HK-2 (cell line): ENCODE measurements at regions not wholly inside any gene's neighbourhood (a gene's known extent, or its start where the extent isn't known, plus 50 kb on each side); places are given as distances from the start of the nearest gene placed in this dataset.
"Not testable (repeated sequence)": the region's sequence is repeated elsewhere in the genome, so short reads cannot be mapped to it uniquely, and the experiment has no call there.

Source experiments
- DNase-seq: peaks from one replicate; pipeline ENCODE4 v3.0.0-alpha.2; 2018; ENCODE audit not compliant: unreplicated experiment

DNA sequence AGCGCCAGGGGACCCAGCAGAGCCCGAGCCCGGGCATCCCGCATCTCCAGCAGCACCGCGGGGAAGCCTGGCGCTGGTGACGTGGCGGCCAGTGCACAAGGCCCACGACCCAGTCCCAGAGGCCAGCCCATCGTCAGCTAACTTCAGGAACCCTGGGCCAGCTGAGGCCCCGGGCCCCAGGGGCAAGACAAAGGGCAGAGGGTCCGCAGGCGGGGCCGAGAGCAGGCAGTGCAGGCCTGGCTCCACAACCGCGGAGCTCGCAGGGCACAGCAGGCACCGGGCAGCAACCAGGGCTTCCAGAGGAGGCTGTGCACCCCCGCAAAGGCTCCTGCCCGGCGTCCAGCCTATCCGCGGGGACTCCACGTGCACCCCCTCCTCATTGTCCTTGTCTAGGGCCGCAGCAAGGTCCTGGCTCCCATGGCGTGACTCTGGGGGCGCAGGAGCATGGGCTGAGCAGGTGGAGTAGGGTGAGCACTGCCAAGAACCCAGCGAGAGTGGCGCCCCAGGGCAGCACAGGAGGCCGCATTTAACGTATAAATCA is 352.5 kb downstream of the KCNJ18 start:
- not testable (repeated sequence) for DNase-seq

- not testable (repeated sequence) for DNase-seq
Measured at GRCh38 chr17:22047521-22047920, 355.2 kb downstream of the KCNJ18 start.

DNA sequence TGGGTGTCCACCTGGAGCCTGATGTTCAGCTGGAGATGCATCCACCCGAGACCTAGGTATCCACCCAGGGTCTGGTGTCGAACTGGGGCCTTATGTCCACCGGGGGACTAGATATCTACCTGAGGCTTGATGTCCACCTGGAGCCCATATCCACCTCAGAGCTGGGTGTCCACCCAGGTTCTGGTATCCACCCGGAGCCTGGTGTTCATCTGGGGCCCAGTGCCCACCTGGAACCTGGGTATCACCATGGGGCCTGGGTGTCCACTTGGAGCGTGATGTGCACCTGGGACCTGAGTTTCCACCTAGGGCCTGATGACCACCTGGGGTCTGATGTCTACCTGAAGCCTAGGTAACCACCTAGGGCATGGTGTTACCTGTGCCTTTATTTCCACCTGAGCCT is 355.9 kb downstream of the KCNJ18 start:
- not testable (repeated sequence) for DNase-seq

GRCh38 chr17:22050766-22051165 is 358.4 kb downstream of the KCNJ18 start:
- not testable (repeated sequence) for DNase-seq

- DNase-seq = not testable (repeated sequence)
Measured at GRCh38 chr17:22052715-22053114, 360.4 kb downstream of the KCNJ18 start.

- not testable (repeated sequence) for DNase-seq
Measured at GRCh38 chr17:22056566-22056965, 364.2 kb downstream of the KCNJ18 start.

DNA sequence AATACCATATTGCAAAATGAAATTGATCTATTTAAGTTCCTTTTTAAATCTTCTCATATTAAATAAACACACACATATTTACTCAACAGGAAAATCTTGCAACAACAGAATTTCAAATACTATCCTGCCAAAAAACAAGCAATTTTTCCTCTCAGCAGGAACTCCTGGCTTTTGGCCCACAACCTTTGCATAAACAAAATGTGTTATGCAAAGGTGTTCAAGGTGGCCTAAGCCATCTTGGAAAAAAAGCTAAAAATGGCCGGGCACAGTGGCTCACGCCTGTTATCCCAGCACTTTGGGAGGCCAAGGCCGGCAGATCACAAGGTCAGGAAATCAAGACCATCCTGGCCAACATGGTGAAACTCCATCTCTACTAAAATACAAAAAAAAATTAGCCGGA is 383.6 kb downstream of the KCNJ18 start:
- DNase-seq = not testable (repeated sequence)

DNA sequence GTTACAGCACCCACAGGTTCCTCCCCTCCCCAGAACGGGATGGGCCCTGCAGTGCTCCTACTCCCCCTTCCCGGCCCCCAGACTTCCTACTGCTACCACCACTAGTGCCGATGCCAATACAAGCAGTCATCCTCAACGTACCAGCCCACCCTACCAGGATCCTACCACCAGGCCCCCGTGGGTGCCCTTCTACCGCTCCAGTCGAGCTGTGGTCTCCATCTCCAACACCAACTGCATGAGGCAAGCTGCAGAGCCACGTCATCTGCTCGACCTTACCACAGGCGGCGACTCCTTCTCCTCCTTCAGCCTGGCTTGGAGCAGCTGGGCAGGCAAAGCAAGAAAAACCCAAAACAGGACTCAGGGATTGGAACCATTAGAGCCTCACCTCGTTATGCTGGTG is 396.3 kb downstream of the KCNJ18 start:
- DNase-seq = not testable (repeated sequence)

- no peak for DNase-seq
Measured at GRCh38 chr17:22090263-22090935, 398.1 kb downstream of the KCNJ18 start.

DNA sequence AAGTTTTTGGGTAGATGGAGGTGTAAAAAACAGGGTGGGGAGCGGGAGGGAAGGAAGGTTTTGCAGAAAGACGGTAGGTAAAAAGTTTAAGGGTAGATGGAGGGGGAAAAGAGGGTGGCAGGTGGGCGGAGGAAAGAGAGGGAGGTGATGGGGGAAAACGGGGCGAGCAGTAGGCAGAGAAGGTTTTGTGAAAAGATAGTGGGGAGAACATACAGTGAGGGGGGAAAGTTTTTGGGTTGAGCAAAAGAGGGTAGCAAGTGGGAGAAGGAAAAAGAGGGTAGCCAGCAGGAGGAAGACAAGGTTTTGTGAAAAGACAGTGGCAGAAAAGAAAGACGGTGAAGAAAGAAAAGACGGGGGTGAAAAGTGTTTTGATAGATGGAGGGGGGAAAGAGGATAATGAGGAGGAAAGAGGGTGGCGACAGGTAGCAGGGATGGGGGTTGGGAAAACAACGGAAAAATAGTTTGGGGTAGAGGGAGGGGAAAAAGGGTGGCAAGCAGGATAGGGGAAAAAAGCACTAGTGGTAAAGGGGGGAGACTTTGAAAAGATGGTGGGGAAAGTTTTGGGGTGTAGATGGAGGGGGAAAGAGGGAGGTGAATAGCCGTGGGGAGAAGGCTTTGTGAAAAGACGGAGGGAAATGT is 398.8 kb downstream of the KCNJ18 start:
- DNase-seq = not testable (repeated sequence)

GRCh38 chr17:22091840-22092239 is 399.5 kb downstream of the KCNJ18 start:
- not testable (repeated sequence) for DNase-seq

DNA sequence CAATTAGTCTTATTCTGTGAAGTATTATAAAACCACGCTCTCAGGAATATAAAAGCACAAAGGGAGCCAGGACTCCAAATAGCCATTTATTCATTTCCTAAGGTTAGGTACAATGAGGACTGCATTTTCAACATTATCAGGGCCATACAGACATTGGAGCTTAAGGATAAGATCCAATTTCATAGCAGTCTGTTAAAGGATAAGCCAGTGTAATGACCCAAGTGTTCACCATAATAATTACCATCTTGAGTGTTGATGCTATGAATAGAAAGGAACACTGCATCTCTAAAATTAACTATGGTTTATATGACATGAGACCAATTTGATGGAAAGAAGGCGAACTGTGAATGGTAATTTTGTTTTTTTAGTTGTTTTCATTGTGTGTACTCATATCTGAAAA is 403.1 kb downstream of the KCNJ18 start:
- DNase-seq = not testable (repeated sequence)

GRCh38 chr17:22099633-22100032 is 407.3 kb downstream of the KCNJ18 start:
- not testable (repeated sequence) for DNase-seq

DNA sequence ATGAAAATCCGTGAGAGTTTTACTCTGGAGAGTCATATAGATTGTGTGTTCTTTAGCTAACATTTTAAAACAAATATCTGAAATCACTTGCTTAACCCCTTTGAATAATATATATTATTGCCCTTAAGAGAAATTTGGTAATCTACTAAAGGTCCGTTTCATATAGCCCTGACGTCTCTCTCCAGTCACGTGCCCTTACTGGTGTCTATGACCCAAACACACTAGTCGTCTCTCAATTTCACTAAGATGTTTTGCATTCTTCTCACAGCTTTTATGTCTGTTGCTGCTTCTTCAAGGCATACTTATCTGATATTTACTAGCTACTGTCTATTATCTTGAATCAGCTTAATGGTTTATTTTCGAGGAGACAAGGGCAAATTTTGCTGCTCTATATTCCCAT is 409.9 kb downstream of the KCNJ18 start:
- DNase-seq = no peak

DNA sequence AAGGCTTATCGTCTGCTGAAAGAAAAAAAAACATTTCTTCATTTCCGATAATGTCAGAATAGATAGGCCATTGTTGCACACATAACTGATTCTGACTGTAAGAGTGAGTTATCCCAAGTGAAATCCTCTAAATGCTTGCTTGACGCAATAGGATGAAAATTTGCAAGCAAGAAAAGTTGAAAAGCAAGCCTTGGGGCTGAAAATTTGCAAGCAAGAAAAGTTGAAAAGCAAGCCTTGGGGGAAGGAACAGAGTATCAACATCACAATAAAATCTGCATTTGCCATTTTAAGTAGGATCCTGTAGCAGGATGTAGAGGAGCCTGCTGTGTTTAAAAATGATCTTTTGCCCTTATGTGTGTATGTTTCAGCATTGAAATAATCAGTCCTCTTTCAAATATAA is 424.4 kb downstream of the KCNJ18 start:
- DNase-seq = not testable (repeated sequence)

DNA sequence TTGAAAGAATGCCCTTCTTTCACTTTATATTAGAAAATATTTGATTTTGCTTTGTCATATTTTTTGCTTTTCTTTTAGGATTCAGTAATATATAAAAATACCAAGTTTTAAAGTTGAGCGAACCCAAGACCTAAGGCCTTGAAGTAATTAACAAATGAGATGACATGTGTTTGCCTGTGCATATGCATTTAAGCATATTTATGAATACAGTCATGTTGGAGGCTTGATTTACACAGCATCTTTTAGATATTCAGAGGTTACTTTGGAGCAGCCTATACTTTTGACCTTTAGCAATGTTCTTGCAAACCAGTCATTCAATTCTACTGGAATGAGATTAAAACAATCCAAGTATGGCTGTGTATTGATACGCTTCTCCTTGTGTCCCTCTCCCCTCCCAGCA is 425.1 kb downstream of the KCNJ18 start:
- DNase-seq = not testable (repeated sequence)

- DNase-seq = not testable (repeated sequence)
Measured at GRCh38 chr17:22119016-22119415, 426.7 kb downstream of the KCNJ18 start.

- DNase-seq = not testable (repeated sequence)
Measured at GRCh38 chr17:22119751-22120150, 427.4 kb downstream of the KCNJ18 start.

GRCh38 chr17:22123536-22124281 is 431.4 kb downstream of the KCNJ18 start:
- DNase-seq = no peak

DNA sequence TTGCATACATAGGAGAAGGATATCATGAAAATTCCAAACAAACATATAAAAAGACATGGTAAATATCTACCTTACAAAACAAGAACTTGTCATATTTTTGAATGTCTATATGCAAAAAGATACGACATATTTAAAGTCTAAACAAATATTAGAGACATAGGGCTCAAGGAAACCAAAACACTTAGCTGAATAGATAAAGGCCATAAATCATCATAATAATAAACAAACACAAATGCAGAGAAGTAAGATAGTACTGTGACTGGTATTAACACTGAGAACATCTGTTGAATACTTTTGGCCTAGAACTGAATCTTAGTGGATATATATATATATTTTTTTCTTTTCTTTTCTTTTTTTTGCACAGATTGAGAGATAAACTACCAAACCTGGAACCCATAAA is 435.8 kb downstream of the KCNJ18 start:
- no peak for DNase-seq

DNA sequence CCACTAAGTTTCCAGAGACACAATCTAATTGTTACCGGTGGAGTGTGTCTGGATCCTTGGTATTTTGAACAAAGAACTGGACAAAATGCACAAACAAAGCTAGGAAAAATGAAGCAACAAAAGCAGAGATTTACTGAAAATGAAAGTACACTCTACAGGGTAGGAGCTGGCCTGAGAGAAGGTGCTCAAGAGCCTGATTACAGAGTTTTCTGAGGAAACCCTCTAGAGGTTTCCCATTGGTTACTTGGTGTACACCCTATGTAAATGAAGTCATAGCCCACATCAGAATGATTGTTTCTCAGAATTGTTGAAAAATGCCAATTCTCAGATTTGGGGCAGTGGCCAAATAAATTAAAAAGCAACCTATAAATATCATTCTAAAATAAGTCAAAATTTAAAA is 436.4 kb downstream of the KCNJ18 start:
- no peak for DNase-seq

GRCh38 chr17:22129920-22130319 is 437.6 kb downstream of the KCNJ18 start:
- not testable (repeated sequence) for DNase-seq
